SHP77 treated with DMSO at 0.1 percent for 48 hours (cell line): ENCODE measurements at regions not wholly inside any gene's neighbourhood (a gene's known extent, or its start where the extent isn't known, plus 50 kb on each side); places are given as distances from the start of the nearest gene placed in this dataset.

Experiments used
- DNase-seq: peaks from one replicate; lab custom pipeline; 2025; lab: John Stamatoyannopoulos, UW

DNA sequence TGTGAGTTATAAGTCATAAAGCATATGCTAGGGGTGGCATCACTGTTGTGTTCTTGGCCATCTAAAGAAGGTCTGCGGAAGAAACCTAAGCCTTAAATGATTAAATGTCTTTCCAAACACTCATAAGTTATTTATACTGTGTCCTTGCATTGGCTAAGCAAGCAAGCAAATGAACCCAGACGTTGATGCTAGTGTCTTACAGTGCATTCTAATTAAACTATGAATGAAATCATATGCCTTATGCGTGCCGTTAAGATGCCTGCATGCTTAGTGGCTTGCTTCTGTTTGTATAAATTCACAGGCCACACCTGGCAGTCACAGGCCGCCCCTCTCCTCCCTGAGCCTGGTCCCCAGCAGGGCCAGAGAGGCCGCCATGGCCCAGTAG, 49.9 kb downstream of the RIN2 start:
- no peak for DNase-seq

DNA sequence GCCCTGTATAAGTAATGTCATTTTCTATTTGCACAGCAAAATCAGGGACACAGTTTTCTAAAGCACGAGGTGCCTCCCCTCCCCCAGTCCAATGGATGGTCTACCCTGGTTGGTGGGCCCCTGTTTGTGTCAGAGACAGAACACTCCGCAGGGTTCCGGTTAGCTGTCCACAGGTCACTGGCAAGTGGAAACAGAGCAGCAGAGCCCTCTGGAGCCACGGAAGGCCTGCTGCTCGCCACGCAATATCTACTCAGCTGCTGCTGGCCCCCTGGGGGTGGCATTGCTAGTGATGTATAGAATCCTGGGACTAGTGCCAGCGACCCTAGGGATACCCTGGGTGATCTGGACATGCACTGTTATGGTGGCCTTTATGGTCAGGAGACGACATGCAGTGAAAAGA, 50.4 kb downstream of the RIN2 start:
- no peak for DNase-seq

DNA sequence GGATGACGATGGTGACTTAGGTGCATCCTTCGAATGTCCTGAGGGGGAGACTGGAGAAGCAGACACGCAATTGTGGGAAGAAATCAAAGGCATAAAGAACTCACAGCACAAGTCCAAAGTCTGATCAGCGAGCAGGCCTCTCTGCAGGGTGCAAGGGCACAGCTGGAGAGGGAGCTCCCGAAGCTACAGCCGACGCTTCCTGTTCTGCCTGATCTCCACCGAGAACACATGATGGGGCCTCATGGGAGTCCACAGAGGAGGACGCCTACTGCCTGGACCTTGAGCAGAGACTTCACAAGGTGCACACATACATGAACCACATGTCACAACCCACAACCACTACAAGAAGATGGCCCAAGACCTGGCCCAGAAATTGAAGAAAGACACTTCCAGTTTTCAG, 51.4 kb downstream of the RIN2 start:
- no peak for DNase-seq

DNA sequence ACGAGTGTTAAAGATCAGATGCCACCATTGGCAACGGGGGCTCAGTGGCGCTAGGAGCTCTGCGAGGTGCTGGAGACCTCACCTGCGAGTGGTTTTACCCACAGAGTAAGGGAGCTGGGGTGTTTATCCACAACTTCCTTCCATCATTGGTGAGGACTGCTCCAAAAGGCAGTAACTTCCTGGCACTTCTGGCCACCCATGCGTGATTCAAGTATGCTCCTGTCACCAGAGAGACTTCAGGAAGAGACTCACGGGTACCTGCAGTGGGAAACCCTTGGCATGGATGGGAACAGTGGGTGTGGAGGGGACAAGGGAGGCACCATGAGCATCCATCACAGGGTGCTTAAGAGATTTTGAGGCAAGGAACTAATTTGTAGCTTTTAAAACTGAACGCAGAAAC, 53.2 kb downstream of the RIN2 start:
- DNase-seq: no peak

DNA sequence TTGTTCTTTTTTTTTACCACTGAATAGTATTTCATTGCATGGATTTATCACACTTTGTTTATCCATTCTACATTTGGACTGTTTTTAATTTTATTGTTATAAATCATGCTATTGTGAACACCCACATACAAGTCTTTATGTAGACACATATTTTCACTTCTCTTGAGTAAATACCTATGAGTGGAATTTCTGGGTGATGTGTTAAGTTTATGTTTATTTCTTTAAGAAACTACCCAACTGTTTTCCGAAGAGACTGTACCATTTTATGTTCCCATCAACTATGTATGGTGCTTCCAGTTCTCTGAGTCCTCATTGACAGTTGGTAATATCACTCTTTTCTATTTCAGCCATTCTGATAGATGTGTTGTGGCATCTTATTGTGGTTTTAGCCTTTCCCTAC, 54.0 kb downstream of the RIN2 start:
- no peak for DNase-seq

DNA sequence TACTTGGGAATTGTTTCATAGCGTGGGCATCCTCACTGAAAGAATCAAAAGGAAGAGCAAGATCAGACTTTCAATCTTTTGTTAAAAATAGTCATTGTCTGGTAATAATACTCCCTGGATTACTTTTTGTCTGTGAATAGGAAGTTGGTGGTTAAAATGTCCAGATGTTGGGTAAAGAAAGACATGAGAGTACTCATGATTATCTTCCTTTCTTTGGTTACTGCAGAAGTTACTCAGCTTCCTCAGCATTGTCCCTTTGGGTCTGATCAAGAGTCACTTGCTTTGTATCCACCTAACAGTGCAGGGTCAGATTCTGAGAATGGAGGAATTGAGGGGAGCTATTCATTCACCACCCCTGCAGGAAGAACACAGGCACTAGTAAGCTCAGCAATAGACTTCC, 54.6 kb downstream of the RIN2 start:
- no peak for DNase-seq

DNA sequence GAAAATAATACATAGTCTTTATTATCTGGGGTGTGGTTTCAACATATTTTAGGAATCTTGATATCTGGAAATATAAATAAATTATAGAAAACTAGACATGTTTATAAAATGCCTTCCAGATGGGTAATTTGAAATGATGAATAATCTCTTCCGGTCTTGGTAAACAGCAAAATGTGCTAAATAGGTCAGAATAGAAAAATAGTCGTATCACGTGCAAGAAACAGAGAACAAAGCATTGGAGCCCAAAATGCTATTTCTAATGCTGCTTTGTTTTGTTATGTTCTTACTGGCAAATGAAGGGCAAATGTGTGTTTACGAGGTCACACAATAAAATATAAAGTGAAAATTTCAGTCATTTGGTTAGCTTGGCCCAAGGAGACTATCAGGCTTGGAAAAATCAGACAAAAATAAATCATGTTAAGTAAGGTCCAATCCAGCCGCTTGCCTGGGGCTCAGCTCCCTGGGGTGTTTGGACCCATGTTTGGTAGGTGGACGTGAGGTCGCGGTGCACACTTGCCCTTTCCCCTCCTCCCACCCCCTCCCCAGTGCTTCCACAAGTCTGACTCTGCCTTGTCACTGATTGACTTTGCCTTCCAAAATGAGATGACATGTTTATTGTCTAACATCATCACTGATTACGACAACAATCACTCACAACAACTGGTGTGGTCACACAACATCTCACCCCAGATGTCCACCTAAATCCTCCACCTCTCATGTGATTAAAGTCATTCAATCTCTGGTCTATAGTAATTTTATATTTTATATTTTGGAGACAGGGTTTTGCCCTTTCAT, 56.0 kb downstream of the RIN2 start:
- DNase-seq: no peak

DNA sequence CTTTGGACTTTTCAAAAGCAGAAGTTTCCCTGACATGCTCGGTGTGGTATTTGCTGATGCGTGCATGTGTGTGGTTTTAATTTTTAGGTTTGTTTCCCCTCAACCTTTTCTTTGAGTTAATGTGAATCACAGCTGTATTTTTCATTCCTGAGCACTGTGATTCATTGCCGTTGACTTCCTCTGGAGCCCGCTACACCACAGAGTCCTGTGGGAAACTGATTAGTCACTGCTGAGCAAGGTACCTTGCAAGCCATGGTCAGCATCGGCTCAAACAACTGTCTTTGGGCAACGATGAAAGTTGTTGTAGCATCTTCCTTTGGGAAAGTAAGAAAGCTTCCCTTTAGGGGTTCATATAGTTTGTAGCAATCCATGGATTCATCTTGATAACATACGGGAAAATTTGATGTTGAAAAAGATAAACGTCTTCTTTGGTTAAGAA, 57.5 kb downstream of the RIN2 start:
- no peak for DNase-seq

DNA sequence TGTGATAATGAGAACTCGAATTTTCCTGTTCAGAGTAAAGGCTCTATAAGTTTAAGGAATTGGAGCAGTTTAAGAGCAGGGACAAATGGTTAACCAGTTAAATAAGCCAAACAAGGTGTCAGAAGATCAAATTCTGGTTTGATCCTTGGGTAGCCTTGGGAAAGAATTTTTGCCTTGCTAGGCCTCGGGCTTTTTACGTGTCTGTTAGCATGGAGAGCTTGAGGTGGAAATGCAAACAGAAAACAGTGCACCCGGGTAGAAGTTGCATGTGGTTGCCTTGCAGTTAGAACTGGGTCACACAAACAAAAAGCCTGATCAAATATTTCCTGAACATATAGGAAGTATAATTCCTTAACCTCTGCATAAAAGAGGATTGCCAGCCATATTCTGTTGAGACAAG, 58.3 kb downstream of the RIN2 start:
- DNase-seq: no peak

DNA sequence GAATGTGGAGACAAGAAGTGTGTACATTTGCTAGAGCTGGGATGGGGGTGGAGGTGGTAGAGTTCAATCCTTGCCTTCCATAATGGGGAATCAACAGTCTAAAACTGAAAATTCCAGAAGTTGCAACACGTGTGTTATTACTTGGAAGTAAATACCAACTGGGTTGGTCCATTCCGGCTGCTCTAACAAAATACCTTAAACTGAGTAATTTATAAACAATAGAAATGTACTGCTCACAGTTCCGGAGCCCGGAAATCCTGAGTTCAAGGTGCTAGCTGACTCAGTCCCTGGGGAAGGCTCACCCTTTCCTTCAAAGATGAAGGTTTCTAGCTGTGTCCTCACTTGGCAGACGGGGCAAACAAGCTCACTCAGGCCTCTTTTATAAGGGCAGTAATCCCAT, 59.0 kb downstream of the RIN2 start:
- DNase-seq: no peak

DNA sequence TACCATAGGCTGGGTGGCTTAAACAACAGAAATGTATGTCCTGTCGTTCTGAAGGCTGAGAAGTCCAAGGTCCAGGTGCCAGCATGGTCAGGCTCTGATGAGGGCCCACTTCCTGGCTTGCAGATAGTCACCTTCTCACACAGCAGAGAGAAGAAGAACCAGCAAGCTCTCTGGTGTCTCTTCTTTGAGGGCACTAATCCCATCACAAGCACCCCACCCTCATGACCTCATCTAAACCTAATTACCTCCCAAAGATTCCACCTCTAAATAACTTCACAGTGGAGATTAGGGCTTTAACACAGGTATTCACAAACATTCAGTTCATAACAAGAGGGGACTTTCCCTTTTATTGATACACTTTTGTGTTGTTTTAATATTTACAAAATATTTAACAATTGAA, 61.1 kb downstream of the RIN2 start:
- DNase-seq: no peak

DNA sequence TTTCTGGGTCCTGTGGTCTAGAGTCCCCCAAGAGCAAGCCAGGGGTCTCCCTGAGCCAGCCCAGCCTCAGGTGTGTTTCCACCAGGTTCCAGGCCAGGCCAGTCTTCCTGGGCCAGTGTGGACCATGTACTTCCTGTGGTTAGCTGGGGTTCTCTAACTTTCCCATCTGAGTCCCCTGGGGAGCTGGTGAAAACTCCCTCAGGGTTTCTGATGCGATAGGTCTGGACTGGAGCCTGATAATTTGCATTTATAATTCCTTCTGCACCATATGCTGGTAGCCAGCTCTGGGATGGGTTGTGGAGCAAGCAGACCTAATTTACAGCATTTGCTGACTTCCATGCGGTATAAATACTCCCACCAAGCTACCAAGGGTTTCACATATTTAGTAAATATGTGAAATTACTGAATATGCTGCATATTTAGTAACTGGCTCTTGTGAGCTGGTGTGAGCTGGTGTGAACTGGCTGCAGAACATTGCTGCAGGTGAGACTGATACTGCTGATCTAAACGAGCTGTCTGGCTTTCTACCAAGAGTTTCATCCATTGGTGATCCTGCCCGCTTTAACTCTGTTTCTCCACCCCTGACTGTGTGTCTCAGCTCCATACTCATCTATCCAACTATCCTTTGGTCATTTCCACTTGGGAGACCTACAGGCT, 62.6 kb downstream of the RIN2 start:
- DNase-seq: no peak

DNA sequence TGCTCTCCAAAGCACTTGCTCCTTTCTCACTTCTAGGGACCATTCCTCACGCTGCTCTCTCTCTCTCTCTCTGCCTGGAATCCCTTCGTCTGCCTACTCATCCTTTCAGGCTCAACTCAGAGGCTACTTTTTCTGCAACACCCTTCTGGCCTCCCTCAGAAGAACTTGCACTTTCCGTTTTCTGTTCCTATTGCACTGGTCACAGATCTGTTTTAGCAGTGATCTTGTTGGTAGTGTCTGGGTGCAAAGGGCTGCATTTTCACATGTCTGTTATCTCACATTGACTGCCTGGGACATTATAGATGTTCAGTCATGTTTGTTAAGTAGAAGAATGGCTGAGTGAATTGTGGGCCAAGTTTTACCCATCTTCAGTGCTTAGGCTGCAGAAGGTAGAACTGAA, 63.5 kb downstream of the RIN2 start:
- no peak for DNase-seq

DNA sequence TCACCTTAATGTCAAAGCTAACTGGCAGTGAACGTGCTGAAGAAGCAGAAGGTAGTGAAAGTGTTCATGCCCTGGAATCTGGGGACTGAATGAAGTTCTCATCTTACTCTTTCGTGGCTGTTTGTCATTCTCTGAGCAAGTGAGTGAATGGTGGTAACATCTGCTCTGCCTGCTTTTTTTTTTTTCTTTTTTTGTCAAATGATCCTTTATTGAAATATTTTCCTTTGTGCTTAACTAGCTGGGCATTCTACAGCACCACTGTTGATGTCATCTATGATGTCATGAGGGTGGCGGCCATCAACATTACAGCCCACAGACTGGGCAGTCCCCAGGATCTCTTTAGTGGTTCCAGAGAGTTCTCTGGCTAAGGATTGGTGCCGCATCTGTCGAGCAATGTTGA, 65.2 kb downstream of the RIN2 start:
- DNase-seq: no peak

DNA sequence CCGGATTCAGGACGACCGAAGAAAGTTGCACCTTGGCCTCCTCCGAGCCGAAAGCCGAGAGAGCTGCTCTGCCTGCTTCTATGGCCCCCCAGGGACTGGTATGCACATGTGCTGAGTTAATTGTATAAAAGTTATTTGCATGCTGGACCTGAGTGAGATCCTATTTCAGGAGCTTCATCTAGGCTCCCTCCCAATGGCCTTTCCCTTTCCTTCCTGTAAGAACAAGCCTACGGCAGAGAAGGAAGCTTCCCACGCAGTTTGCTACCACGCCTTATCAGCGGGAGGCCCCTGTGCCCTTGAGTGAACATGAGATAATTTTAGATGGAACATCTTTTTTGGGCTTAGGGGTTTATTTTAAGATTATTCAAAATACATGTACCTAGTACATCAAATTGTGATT, 65.9 kb downstream of the RIN2 start:
- DNase-seq: no peak

DNA sequence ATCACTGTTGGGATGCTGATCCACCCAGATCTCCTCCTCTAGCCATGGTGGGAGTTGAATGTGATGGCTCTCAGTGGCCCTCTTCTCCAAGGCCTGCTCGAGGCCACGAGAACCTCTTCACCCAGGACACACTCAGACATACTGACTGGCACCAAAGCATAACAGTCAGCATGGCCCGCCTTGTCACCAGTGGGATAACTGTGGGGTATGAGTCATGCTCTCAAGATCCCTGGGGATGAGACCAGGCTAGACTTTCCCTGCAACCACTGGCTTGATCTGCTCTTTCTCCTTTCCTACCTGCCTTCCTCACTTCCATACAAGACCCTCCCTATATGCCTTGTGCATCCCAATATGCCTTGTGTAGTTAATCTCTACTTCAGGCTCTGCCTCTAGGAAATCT, 66.8 kb downstream of the RIN2 start:
- DNase-seq: no peak

DNA sequence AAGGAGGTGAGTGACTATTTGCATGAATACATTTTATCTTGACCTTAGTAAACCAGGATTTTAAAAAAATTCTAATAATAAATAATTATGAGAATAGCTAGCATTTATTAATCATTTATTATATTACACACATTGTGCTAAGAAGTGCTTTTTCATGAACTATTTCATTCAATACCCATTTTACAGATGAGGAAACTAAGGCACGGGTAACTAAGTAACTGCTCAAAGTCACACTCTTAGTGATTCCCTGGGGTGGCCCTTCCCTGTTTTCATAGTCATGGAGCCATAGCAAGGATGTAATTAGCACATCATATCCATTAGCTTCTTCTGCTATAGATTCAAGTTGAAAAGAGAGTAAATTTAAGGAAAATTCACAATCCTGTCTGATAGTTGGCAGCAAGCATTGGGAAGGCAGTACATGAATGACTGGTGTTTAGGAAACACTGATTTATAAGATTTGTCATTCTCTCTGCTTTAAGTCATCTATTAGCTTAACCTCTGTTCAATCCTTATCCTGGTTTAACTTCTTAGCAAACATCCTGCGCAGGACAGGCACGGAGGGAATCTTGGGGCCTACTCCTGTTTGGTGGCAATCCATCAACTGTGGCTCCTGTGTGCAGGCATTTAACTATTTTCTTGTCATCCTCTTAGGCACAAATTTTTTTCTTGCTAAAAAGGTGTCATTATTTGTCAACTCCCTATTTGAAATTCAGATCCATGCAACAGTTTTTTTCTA, 68.3 kb downstream of the RIN2 start:
- no peak for DNase-seq

DNA sequence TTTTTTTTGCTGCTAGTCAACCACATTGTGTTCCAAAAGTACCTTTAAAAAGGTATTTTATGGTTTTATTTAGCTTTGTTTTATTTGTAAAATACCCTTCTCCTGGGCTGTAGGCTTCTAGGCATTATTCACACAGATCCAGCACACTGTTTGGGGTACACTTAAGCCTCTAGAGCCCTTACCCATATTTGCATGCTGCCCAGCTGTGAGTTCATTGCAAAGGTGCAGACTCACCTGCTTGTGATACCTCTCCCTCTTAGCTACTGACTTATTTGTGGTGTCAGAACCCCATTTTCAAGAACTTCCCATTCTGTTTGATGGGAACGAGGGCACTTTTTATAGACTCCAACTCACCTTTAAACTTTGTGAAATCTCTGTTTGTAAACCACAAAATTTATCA, 69.8 kb downstream of the RIN2 start:
- DNase-seq: no peak

DNA sequence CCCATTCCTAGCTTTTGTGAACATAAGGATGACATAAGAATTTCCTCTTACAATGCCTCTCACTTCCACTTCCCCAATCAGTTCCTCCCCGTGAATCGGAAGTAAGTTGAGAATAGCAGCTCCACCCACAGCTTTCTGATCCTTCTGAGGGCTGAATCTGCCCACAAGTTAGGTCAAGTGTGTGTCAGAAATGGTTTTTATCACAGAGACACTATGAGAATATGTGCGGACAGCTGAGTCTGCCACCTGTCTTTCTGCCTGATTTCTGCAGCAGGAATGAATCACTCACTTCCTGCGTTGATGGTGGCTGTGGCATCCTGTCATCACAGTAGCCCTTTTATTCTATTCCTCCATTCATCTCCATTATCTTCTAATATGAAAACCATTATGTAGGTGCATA, 70.2 kb downstream of the RIN2 start:
- DNase-seq: no peak

DNA sequence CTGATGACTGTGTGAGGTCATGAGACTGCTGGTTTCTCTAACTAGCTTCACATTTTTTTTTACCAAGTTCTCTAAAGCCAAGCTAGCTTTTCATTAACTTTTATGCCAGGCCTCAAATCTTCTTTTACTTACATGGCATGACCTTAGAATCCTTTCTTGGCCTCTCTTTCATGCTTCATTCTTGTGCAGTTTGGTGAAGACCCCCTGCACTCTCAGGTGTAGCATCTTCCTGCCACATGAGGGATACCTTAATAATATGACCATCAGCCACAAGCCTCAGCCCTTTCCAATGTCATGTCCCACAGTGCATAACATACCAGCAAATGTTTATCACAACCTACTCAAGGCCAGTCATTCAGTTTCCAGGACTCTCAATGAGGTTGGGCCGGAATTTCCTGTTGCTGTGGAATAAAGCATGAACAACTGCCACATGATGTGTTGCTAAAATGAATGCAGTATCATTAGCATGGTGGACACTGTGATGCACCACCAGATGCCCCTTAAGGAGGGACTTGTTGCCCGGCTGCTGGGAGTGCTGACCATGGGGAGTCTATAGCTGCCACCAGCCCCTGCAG, 72.2 kb downstream of the RIN2 start:
- DNase-seq: no peak

DNA sequence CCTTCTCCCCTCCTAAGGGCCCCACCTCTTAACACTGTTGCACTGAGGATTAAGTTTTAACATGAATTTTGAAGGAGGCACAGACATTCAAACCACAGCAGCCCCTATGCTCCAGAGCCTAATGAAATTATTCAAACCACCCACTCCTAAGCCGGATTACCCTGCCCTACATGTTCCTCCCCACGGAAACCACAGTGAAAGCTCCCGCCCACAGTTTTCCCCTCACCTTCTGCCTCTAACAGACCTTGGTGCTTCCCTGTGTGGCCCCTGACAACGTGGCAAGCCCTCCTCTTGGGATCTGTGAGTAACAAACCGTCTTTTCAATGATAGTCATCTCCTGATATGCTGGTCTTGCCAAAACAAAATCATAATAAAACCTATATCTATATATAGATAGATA, 74.8 kb downstream of the RIN2 start:
- no peak for DNase-seq

DNA sequence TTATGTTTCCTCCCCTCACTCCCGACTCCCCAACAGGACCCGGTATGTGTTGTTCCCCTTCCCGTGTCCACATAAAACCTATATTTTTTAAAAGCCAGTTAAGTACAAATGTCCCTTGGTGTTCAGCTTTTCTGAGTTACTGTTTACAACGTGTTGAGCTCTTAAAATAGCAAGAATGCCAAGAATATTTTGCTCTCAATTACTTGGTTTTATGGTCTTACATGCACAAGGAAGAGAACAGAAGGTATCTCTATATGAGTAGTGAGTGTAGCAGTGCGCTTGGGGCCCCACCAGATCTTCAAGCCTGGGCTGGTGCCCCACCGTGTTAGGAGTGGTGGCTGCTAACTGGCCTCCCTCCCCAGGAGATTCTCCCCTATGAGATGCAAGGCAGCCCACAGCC, 75.3 kb downstream of the RIN2 start:
- DNase-seq: no peak

DNA sequence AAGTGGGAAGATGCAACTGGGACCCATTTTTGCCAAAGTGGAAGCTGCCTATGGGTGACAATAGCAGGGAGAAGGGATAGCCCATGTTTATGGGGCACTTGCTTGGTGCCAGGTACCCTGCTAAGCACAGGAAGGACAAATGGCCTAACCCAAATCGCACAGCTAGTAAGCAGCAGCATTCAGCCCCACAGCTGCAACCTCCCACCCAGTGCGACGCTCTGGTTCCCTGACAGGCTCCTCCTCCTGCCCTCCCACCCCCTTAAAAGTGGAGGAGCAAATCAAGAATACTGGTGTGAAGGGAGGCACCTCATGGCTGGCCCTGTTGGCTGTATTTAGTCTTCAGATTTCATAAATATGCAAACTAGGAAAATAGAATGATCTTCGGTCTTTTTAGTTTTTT, 76.2 kb downstream of the RIN2 start:
- no peak for DNase-seq
